Naive thymus-derived CD4-positive, alpha-beta T cell (primary cell): ENCODE measurements at regions not wholly inside any gene's neighbourhood (a gene's known extent, or its start where the extent isn't known, plus 50 kb on each side); places are given as distances from the start of the nearest gene placed in this dataset.

Source experiments
- ATAC-seq: fragments of 150-1000 bp; cut with Tn5 transposase; 2 replicates; pipeline ENCODE4 v1.10.0; 2021; ENCODE audit warnings: mild to moderate bottlenecking, moderate library complexity
- CTCF ChIA-PET: fragments of 350-600 bp; sonication (Branson Sonifier 250); formaldehyde crosslinking; loops from one replicate; lab custom pipeline; 2021; ENCODE audit warnings: antibody characterized with exemption; lab: Charles Lee
- POLR2A ChIA-PET: fragments of 350-600 bp; sonication (Branson Sonifier 250); formaldehyde crosslinking; loops from one replicate; lab custom pipeline; 2021; ENCODE audit warnings: antibody characterized with exemption, inconsistent platforms; lab: Charles Lee
- DNase-seq, 9 donors: peaks; one replicate each; pipeline versions ENCODE4 v3.0.0 to v3.0.0-alpha.2; 2020 to 2022; ENCODE audit warnings: mixed read lengths in 1 of 9
- H3K27ac ChIP-seq: one replicate; pipeline ENCODE4 v1.7.0; 2013; ENCODE audit warnings: mild to moderate bottlenecking, low read depth, low read length, moderate library complexity
- H3K27me3 ChIP-seq, 2 donors: one replicate each; pipeline ENCODE4 v1.7.0; 2013; ENCODE audit warnings: low read length in 2 of 2, mild to moderate bottlenecking in 2 of 2, moderate library complexity in 2 of 2; ENCODE audit not compliant: control insufficient read depth in 2 of 2, insufficient read depth in 2 of 2
- H3K36me3 ChIP-seq, 3 experiments: 1 replicate in 2 of 3; 2 replicates in 1 of 3; pipeline ENCODE4 v1.7.0; 2013; ENCODE audit warnings: low read length in 3 of 3, mild to moderate bottlenecking in 3 of 3, moderate library complexity in 1 of 3; ENCODE audit not compliant: insufficient read depth in 3 of 3, control insufficient read depth in 2 of 3
- H3K4me1 ChIP-seq, 2 donors: one replicate each; pipeline ENCODE4 v1.7.0; 2013; ENCODE audit warnings: low read length in 2 of 2, mild to moderate bottlenecking in 2 of 2, moderate library complexity in 1 of 2; ENCODE audit not compliant: control insufficient read depth in 2 of 2, insufficient read depth in 2 of 2
- H3K4me3 ChIP-seq: 2 replicates; pipeline ENCODE4 v1.7.0; 2013; ENCODE audit warnings: mild to moderate bottlenecking, low read length
- H3K9me3 ChIP-seq, 3 experiments: 1 replicate in 2 of 3; 2 replicates in 1 of 3; pipeline ENCODE4 v1.7.0; 2013; ENCODE audit warnings: low read length in 3 of 3; ENCODE audit not compliant: control insufficient read depth in 2 of 3
- H3K27ac Mint-ChIP-seq, 9 donors: one replicate each; pipeline ENCODE4 v1.8.0; 2020 to 2022; ENCODE audit warnings: mixed read lengths in 9 of 9, mild to moderate bottlenecking in 8 of 9, moderate library complexity in 5 of 9, inconsistent platforms in 2 of 9
- H3K27me3 Mint-ChIP-seq, 5 donors: one replicate each; pipeline ENCODE4 v1.8.0; 2021 to 2022; ENCODE audit warnings: mixed read lengths in 5 of 5, mild to moderate bottlenecking in 1 of 5
- H3K36me3 Mint-ChIP-seq, 5 donors: one replicate each; pipeline ENCODE4 v1.8.0; 2020 to 2022; ENCODE audit warnings: mixed read lengths in 5 of 5, mild to moderate bottlenecking in 3 of 5, inconsistent platforms in 1 of 5
- H3K4me1 Mint-ChIP-seq, 7 donors: one replicate each; pipeline ENCODE4 v1.8.0; 2020 to 2022; ENCODE audit warnings: mixed read lengths in 7 of 7, mild to moderate bottlenecking in 3 of 7, inconsistent platforms in 1 of 7
- H3K4me3 Mint-ChIP-seq, 10 donors: one replicate each; pipeline ENCODE4 v1.8.0; 2020 to 2022; ENCODE audit warnings: mild to moderate bottlenecking in 10 of 10, mixed read lengths in 10 of 10, moderate library complexity in 6 of 10, inconsistent platforms in 2 of 10
- H3K9me3 Mint-ChIP-seq, 11 donors: one replicate each; pipeline ENCODE4 v1.8.0; 2020 to 2022; ENCODE audit warnings: mixed read lengths in 11 of 11, mild to moderate bottlenecking in 4 of 11, inconsistent platforms in 1 of 11, moderate library complexity in 1 of 11
- intact Hi-C, 2 donors: fragments of 100-400 bp; cut with micrococcal nuclease; formaldehyde crosslinking; loops; one replicate each; pipeline ENCODE4 v1.15.1; 2023

DNA sequence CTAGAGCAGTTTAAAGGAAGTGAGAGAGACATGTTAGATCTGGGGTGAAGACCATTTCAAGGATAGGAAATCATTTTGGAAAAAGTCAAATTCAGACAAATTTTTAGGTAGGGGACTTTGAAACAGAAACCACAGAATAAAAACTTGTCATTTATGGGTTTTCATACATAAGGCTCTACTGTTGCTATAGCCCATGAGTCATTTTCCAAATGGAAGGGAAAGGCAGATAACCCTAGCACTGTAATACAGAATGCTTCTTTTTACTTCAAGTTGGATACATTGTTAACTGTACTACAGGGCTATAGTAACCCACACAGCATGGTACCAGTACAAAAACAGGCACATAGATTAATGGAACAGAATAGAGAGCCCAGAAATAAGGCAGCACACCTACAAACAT lies 455.4 kb downstream of the EBF1 start:
- intact Hi-C loops: no loop called here
- Histone ChIP-seq H3K27ac (no peak overlapping the region), H3K9me3 (no peaks in the 10 kb centered on the region), H3K4me1 (no peaks in the 10 kb centered on the region), H3K27me3 (no peaks in the 10 kb centered on the region), H3K36me3 (no peaks in the 10 kb centered on the region), H3K4me3 (no peak overlapping the region)
- H3K9me3 Mint-ChIP-seq: peaks cover 0 to 2% (median 0%) of the 10 kb centered on the region in 11 donors
- no peaks in the 10 kb centered on the region for H3K4me1 Mint-ChIP-seq
- no peak overlapping the region for H3K4me3 Mint-ChIP-seq
- ChIA-PET POLR2A (no interaction called here), CTCF (no interaction called here)
- H3K27me3 Mint-ChIP-seq: no peaks in the 10 kb centered on the region
- no peaks in the 10 kb centered on the region for H3K36me3 Mint-ChIP-seq
- no peak for ATAC-seq
- no peak overlapping the region for H3K27ac Mint-ChIP-seq
- DNase-seq: no peak

GRCh38 chr5:158643840-158644239 lies 455.9 kb downstream of the EBF1 start:
- Mint-ChIP-seq H3K4me1 (no peaks in the 10 kb centered on the region), H3K27ac (no peak overlapping the region), H3K9me3 (peaks cover 0 to 2% (median 0%) of the 10 kb centered on the region in 11 donors), H3K27me3 (no peaks in the 10 kb centered on the region), H3K36me3 (no peaks in the 10 kb centered on the region), H3K4me3 (no peak overlapping the region)
- Histone ChIP-seq H3K27ac (no peak overlapping the region), H3K27me3 (no peaks in the 10 kb centered on the region), H3K4me1 (no peaks in the 10 kb centered on the region), H3K36me3 (no peaks in the 10 kb centered on the region), H3K9me3 (no peaks in the 10 kb centered on the region), H3K4me3 (no peak overlapping the region)
- CTCF ChIA-PET: no interaction called here
- intact Hi-C loops: no loop called here
- no peak for DNase-seq
- POLR2A ChIA-PET: no interaction called here
- no peak for ATAC-seq

GRCh38 chr5:158642879-158643278 lies 456.8 kb downstream of the EBF1 start:
- H3K36me3 ChIP-seq: no peaks in the 10 kb centered on the region
- peaks cover 0 to 2% (median 0%) of the 10 kb centered on the region in 11 donors for H3K9me3 Mint-ChIP-seq
- ChIA-PET POLR2A (no interaction called here), CTCF (no interaction called here)
- H3K27me3 ChIP-seq: no peaks in the 10 kb centered on the region
- intact Hi-C loops: no loop called here
- H3K9me3 ChIP-seq: no peaks in the 10 kb centered on the region
- H3K4me3 ChIP-seq: no peak overlapping the region
- no peaks in the 10 kb centered on the region for H3K4me1 ChIP-seq
- H3K4me1 Mint-ChIP-seq: no peaks in the 10 kb centered on the region
- no peaks in the 10 kb centered on the region for H3K27me3 Mint-ChIP-seq
- ATAC-seq (no peak), DNase-seq (no peak)
- no peak overlapping the region for H3K4me3 Mint-ChIP-seq
- no peak overlapping the region for H3K27ac Mint-ChIP-seq
- no peak overlapping the region for H3K27ac ChIP-seq
- no peaks in the 10 kb centered on the region for H3K36me3 Mint-ChIP-seq

- no peaks in the 10 kb centered on the region for H3K36me3 Mint-ChIP-seq
These were observed 458.7 kb downstream of the EBF1 start for GRCh38 chr5:158641016-158641415.

DNA sequence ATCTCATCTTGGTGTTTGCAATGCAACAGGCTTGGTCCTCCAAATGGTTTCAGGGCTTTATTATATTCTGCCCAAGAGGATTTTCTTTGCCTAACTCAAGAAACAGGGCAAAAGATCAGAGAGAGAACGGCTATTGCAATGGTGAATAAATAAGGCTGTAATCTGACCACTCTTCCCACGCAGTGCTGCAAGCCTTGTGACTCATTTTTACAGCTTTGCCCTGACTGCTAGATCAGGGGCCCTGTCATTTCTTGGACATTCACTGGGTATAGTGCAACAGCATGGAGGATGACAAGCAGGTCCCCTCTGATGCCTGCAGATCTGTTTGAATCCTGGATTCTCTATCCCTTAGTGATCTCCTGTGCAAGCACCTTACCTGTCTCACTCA lies 459.1 kb downstream of the EBF1 start:
- no peak overlapping the region for H3K27ac ChIP-seq
- intact Hi-C loops: no loop called here
- H3K4me1 ChIP-seq: no peaks in the 10 kb centered on the region
- H3K27me3 ChIP-seq: no peaks in the 10 kb centered on the region
- Mint-ChIP-seq H3K27me3 (no peaks in the 10 kb centered on the region), H3K9me3 (peaks cover 0 to under 1% (median 0%) of the 10 kb centered on the region in 11 donors), H3K27ac (no peak overlapping the region), H3K4me1 (no peaks in the 10 kb centered on the region), H3K4me3 (no peak overlapping the region), H3K36me3 (no peaks in the 10 kb centered on the region)
- ATAC-seq (no peak), DNase-seq (no peak)
- POLR2A ChIA-PET: no interaction called here
- H3K4me3 ChIP-seq: no peak overlapping the region
- CTCF ChIA-PET: no interaction called here
- no peaks in the 10 kb centered on the region for H3K9me3 ChIP-seq
- H3K36me3 ChIP-seq: no peaks in the 10 kb centered on the region

More at GRCh38 chr5:158641016-158641415, 458.7 kb downstream of the EBF1 start:
- Histone ChIP-seq H3K36me3 (no peaks in the 10 kb centered on the region), H3K9me3 (no peaks in the 10 kb centered on the region), H3K4me1 (no peaks in the 10 kb centered on the region), H3K27ac (no peak overlapping the region), H3K27me3 (no peaks in the 10 kb centered on the region), H3K4me3 (no peak overlapping the region)
- Mint-ChIP-seq H3K9me3 (no peaks in the 10 kb centered on the region), H3K27me3 (no peaks in the 10 kb centered on the region), H3K4me1 (no peaks in the 10 kb centered on the region), H3K4me3 (no peak overlapping the region), H3K27ac (no peak overlapping the region)
- no peak for ATAC-seq
- intact Hi-C loops: no loop called here
- ChIA-PET CTCF (no interaction called here), POLR2A (no interaction called here)
- no peak for DNase-seq

- no peaks in the 10 kb centered on the region for H3K4me1 Mint-ChIP-seq
- Histone ChIP-seq H3K4me3 (no peak overlapping the region), H3K36me3 (no peaks in the 10 kb centered on the region), H3K27me3 (no peaks in the 10 kb centered on the region), H3K9me3 (no peaks in the 10 kb centered on the region), H3K27ac (no peak overlapping the region), H3K4me1 (no peaks in the 10 kb centered on the region)
- CTCF ChIA-PET: no interaction called here
- no peak overlapping the region for H3K4me3 Mint-ChIP-seq
- H3K36me3 Mint-ChIP-seq: no peaks in the 10 kb centered on the region
- DNase-seq (no peak), ATAC-seq (no peak)
- no peaks in the 10 kb centered on the region for H3K27me3 Mint-ChIP-seq
- H3K9me3 Mint-ChIP-seq: peaks cover 0 to 3% (median 0%) of the 10 kb centered on the region in 11 donors
- H3K27ac Mint-ChIP-seq: no peak overlapping the region
- POLR2A ChIA-PET: no interaction called here
- intact Hi-C loops: no loop called here
These were observed 459.7 kb downstream of the EBF1 start for GRCh38 chr5:158639881-158640592.

- DNase-seq (no peak), ATAC-seq (no peak)
- Histone ChIP-seq H3K4me1 (no peaks in the 10 kb centered on the region), H3K4me3 (no peak overlapping the region), H3K27me3 (no peaks in the 10 kb centered on the region), H3K27ac (no peak overlapping the region), H3K36me3 (no peaks in the 10 kb centered on the region), H3K9me3 (no peaks in the 10 kb centered on the region)
- ChIA-PET POLR2A (no interaction called here), CTCF (no interaction called here)
- Mint-ChIP-seq H3K4me1 (no peaks in the 10 kb centered on the region), H3K27ac (no peak overlapping the region), H3K4me3 (no peak overlapping the region), H3K36me3 (no peaks in the 10 kb centered on the region), H3K9me3 (peaks cover 0 to 3% (median 0%) of the 10 kb centered on the region in 11 donors), H3K27me3 (no peaks in the 10 kb centered on the region)
- intact Hi-C loops: no loop called here
These were observed 461.3 kb downstream of the EBF1 start for GRCh38 chr5:158638396-158638795.
